Neural progenitor cell (in vitro differentiated cells): ENCODE measurements at regions not wholly inside any gene's neighbourhood (a gene's known extent, or its start where the extent isn't known, plus 50 kb on each side); places are given as distances from the start of the nearest gene placed in this dataset.

ENCODE experiments used
- CTCF ChIP-seq: fragments of 200-600 bp; sonication (generic); IDR thresholded peaks from 2 replicates; pipeline ENCODE4 v1.5.1; 2017; ENCODE audit warnings: antibody characterized with exemption, mild to moderate bottlenecking
- EZH2phosphoT487 ChIP-seq: fragments of 200-600 bp; sonication (generic); IDR thresholded peaks from 2 replicates; pipeline ENCODE4 v1.6.1; 2017; ENCODE audit warnings: antibody characterized with exemption

- TF ChIP-seq CTCF (no peak), EZH2phosphoT487 (no peak)
Observed at GRCh38 chr6:145352382-145353080, 382.8 kb downstream of the EPM2A start.
